NCI-H2107 (cell line): ENCODE measurements at regions not wholly inside any gene's neighbourhood (a gene's known extent, or its start where the extent isn't known, plus 50 kb on each side); places are given as distances from the start of the nearest gene placed in this dataset.
"Not testable (repeated sequence)": the region's sequence is repeated elsewhere in the genome, so short reads cannot be mapped to it uniquely, and the experiment has no call there.

Source experiments
- DNase-seq: peaks from one replicate; lab custom pipeline; 2025; lab: John Stamatoyannopoulos, UW

DNA sequence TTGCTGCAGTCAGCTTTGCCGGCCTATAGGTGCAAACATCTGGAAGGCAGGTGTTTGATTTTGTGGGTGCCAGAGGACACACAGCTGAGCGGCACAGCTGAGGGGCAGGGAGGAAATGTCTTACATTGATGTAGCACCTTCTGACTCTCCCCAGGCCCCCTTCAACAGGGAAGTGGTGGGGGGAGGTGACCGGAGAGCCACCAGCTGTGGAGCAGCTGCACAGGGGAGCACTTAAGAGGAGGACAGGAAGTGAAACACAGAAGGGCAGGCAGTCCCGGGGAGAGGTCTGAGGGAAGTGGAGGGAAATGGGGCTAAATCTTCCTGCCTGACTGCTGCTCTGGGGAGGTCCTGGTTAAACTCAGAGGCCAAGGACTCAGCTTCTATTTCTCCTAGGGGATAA, 409.1 kb downstream of the TNS1 start:
- DNase-seq, result no peak

DNA sequence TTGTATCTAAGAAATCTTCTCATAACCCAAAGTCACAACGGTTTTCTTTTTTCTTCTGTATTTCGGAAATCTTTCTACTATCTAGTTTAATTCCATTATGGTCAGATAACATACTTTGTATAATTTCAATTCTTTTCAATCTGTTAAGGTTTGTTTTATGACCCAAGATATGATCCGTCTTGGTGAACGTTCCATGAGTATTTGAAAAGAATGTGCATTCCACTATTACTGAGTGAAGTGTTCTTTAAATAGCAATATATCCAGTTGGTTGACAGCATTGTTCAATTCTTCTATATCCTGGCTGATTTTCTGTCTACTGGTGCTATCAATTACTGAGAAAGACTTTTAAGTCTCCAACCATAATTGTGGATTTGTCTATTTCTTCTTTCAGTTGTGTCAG, 414.5 kb downstream of the TNS1 start:
- DNase-seq, result no peak

DNA sequence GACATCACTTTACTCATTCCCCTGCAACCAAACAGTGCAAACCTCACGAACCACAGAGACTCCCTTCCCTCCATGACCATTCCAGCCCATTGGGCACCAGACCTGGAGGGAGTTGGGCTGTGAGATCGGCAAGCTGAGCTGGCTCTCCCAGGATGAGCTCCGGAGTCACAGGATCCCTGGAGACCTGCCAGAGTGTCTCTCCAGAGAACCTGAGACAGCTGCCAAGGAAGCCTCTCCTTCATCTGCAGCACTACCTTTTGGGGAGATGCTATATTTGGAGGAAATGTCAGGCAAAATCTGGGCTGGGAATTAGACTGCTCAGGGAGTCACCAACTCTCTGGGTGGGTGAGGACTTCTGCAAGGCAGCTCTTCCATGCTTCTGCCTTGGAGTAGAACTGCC, 417.4 kb downstream of the TNS1 start:
- DNase-seq, result no peak

DNA sequence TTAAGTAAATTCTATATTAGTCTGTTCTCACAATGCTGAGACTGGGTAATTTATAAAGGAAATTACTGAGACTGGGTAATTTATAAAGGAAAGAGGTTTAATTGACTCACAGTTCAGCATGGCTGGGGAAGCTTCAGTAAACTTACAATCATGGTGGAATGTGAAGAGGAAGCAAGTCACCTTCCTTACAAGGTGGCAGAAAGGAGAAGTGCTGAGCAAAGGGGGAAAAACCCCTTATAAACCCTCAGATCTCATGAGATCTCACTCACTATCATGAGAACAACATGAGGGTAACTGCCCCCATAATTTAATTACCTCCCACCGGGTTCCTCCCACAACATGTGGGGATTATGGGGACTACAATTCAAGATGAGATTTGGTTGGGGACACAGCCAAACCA, 422.4 kb downstream of the TNS1 start:
- DNase-seq, result not testable (repeated sequence)

DNA sequence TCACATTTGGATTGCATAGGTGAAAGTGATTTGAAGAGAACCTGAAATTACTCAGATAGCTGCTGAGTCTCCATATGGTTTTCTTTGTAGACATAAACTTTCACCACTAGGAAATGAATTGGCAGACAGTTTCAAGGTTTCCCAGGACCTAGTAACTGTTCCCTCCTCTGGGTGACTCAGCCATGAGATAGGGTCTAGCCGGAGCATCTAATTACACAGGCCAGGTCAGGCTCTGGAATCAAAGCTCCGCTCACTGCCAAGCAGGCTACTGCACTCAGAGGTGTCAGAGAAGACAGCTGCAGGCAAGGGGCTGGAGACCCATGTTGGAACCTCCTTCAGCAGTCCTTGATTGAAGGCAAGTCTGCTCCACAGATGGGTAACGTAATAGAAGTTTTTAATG, 429.2 kb downstream of the TNS1 start:
- DNase-seq, result no peak

DNA sequence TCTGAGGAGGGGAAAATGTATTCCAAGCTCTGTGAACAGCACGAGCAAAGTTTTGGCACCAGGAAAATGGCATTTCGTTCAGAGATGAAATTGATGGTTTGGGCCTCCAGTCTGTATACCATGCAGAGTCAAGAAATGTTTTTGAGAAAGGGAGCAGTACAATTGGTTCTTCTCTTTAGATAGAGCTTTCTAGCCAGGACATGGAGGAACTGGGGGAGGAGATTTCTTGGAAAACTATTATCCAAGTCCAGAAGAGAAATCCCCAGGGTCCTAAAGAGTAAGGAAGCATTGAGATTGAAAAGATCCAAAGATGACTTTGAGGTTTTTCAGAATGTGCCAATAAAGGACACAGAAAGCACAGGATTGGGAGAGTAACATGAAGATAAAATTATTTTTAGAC, 432.4 kb downstream of the TNS1 start:
- DNase-seq, result no peak

DNA sequence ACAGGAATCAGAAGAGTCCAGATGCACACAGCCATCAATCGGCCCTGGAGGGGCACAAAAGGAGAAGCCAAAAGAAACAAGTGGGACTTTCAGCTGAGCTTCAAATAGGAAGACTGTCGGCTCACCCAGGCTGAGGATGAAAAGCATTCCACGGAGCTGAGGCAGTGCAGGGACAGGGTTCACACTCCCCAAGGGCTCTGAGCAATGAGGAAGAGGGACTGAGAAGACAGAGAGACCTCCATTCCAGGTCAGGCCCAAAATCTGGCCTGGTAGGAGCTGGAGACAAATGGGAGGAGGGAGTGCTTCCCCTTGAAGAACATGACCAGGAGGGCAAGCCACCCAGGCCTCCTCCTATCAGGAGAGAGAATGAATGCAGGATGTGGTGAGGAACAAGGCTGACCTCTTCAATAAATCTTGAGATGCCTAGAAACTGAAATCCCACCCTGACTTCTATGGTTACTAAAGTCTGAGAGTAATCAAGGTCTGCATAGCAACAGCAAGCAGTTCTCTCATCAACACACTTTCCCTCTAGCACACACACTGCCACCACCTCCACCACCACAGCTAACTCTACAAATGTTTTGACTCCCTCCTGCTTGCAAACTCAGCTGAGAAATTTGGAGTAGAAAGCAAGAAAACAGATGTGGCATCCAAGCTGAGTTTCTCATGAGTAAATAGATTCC, 434.4 kb downstream of the TNS1 start:
- no peak for DNase-seq

DNA sequence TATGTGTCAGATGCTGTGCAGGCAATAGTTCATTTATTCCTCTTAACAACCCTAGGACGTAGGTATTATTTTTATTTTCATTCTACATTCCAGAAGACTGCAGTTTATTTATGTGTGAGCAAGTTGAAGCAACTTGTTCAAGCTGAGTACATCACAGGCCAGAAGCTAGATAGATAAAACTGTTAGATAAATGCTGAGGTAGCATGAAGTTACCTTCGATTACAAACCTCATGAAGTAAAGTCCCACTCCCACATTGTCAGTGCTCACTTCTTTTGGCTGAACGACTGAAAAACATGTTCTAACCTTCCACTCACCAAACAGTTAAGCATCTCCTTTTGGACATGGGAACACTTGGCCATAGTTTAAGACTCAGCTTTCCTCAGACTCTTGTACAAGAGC, 439.2 kb downstream of the TNS1 start:
- DNase-seq, result no peak

DNA sequence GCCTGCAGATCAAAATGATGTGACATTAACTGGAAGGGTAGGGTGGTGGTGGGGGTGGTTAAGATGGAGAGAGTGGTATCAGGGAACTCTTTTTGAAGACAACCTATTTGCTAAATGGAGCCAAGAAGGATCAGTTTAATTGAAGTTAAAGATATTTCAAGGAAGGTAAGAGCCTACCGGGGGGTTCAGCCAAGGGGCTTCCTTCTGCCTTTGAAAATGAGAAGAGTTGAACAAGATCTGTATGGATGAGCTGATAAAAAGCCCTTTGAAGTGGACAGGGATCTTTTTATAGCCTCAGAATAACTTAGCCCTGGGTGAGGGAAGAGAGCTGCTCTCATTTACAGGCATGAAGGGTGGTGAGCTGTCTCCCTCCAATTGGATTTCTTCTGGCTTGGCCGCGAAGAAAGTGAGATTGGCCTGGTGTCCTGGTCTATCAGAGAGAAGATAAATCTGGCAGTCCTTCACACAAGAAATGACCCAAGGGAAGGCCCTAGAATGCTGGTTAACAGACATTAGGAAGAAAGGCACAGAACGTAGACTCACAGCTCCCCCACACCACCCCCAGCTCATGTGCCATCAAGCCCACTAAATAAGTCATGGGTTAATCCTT, 439.8 kb downstream of the TNS1 start:
- no peak for DNase-seq

DNA sequence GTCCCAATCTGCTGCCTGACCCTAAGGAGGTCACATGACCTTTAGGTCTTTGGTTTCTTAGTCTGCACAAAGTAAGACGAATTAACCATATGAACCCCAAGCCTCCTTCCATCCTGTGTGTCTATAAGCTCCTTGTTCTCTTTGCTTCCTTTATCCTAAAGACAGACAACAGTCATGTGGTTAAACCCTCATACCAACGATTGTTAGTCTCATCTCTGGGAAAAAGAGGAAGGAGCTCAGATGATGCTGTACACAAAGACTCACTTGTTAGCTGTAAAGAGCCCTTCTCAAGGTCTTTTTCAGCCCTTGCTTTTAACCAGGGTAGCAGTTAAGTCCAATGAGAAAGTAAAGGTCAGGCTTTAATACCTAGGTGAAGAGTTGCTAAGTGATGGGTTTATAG, 443.7 kb downstream of the TNS1 start:
- DNase-seq, result no peak

DNA sequence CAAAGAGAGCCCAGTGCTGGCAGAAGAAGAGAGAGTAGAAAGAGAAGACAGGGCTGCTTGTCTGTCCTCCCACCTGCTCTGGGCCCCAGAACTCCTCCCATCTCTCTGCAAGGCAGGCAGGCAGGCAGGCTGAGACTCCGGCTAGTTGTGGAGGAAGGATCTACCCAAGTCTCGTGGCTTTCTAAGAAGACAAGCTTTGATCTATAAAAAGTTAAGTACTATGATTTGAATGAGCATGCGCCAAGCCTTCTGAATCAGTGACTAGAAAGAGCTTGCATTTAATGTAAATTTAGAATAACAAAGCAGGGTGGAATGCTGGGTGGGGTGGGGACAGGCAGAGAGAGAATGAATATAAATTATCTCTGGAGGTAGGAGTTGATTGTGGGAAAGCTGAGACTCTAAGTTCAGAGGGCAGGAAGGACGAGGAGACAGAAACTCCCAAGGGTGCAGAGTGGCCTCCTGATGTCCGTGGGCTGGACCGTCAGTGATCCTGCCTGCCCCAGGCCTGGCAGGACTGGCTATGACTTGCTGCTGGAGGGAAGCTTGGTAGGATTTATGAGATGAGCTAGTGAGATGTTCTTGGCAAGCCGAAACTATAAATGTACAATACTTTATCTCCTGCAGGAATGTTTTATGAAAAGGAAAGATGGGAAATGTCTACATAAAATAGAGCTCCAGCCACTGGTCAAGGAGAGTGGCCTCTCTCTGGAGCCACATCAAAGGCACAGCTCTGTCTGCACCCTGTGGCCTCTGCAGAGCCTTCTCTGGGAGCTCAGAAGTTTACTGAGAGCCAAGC, 447.5 kb downstream of the TNS1 start:
- no peak for DNase-seq

DNA sequence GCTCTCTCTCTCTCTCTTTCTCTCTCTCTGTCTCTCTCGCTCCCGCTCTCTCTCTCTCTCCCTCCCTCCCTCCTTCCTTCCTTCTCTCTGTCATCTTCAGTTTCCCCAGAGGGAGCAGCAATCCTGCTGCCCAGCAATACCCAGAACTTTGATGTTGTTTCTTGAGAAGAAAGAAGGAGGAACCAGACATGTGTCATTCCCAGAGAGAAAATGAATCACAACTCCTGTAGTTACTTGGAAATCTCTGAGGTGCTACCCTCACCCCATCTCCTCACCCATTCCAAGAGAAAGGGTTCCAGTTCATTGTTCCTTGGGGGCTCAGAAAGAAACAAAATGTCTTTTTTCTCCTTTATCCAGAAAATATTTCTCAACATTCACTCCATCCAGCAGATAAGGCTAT, 449.1 kb downstream of the TNS1 start:
- no peak for DNase-seq

DNA sequence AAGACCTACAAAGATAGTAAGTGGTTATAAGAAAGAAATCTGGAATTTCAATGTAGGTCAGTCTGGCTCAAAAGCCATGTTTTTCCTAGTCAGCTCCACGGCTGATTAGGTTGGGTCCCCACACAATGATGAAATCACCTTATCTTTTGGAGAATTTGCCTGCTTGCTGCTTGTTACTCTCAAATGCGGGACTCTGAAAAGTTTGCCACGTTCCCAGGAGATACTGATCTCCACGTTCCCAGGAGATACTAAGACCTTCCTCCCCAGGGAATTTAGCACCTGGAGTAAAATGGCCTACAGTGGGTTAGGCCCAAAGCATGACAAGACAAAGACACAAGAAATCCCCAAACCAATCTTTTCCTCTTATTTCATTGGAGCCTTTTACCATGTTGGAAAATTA, 449.6 kb downstream of the TNS1 start:
- DNase-seq, result no peak

DNA sequence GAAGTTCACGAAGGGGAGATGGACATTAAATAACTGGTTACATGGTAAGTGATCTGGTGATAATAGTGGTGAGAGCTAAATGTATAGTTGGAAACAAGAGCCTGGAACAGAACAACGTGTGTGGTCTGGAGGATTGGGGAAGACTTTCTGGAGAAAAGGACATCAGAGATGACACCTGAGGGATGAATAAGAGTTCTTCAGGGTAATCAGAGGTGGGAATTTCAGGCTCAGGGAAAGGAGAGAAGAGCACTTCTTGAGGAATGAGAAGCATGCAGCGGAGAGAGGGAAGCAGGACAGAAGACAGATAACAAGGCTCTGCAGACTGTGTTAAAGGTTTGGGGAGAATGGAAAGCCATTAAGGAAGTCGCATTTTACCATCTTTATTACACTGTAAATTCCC, 450.7 kb downstream of the TNS1 start:
- no peak for DNase-seq

DNA sequence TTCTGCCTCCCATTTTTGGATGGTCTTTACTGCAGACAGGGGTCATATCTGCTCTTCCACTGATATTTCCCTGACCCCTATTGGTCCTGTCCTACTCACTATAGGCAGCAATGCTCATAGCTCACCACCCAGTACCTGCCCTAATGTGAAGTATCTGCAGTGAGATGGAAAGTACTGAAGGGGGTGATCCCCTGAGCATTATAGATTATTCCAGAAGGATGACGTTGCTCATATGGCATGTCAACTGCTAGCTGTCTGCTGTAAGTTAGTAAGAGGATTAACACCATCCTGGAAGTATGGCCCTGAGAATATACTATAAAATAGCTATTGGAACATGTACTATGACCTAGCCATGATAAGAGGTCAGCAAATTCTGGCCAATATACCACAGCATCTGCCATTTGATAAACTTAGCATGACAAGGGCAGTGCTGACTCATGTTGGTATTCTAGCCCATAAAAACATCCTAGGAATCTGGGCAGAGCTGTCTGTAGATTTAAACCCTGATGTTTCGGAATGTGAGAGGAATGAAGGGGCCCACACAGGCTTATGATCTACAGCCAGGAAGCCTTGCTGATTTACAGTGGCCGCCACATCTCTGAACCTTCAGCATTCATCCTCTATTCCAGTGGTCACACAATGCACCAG, 451.4 kb downstream of the TNS1 start:
- DNase-seq, result no peak

DNA sequence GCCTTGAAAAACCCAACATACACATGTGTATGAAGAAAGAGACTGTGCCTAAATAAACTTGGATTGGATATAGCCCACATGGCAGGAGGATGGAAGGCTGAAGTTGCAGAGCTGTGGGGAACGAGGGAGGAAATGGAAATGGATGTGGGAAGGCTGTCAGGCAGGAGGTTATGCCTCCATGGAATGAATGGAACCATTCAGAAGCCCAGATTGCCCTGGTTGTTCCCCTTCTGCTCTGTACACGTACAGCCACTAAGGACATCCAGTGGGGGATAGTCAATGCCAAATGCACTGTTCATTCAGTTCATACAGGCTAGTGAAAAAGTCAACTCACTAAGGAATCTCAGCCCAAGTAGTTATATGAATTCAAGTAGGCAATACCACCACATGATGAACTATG, 463.7 kb downstream of the TNS1 start:
- DNase-seq, result no peak

DNA sequence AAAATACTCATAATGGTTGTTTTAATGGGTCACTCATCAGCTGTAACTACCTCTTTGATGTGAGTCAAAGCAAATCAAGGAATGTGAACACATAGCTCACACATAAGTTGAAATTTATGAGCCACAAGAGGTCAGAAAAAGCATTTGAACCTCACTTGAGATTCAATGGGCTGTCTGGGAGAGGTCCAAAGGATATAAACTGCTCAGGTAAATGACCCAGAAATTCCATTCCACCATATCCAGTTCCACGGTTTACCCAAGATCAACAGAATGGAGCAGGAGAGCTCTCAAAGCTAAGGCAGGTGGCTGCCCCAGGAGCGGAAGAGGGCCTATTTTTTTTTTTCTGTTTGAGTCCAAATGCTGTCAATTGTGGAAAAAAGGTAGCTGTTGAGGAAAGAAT, 464.1 kb downstream of the TNS1 start:
- no peak for DNase-seq

DNA sequence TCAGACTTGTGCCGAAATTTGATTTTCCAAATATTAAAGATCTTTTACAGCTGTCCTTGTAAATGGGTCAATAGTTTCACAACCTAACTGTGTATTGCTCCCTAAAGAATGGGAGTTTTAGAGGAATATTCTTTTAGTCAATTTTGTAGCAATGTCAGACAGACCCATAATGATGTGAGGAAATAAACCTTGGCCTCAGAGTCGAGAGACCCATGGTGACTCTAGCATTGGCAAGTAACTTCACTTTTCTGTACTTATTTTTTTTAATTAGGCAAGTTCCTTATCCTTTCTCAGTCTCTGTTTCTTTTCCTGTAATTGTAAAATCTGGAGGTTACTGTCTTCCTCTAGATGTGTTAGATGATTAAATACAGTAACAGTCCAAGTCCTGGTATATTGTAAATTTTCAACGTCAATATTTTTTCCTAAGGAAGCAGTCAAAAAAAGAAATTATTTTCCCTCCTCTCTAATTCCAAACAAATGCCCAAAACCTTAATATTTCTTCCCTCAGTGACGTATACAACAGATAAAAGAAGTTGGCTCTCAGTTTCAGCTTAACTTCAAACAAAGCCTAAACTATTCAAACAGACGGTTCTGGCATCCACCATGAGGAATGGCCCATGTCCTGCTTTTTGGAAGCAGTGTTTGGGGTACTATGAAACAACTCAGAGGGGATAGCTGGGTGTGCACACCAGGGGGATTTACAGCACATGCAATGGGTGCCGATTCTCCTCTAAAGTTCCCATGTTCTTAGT, 466.7 kb downstream of the TNS1 start:
- no peak for DNase-seq

DNA sequence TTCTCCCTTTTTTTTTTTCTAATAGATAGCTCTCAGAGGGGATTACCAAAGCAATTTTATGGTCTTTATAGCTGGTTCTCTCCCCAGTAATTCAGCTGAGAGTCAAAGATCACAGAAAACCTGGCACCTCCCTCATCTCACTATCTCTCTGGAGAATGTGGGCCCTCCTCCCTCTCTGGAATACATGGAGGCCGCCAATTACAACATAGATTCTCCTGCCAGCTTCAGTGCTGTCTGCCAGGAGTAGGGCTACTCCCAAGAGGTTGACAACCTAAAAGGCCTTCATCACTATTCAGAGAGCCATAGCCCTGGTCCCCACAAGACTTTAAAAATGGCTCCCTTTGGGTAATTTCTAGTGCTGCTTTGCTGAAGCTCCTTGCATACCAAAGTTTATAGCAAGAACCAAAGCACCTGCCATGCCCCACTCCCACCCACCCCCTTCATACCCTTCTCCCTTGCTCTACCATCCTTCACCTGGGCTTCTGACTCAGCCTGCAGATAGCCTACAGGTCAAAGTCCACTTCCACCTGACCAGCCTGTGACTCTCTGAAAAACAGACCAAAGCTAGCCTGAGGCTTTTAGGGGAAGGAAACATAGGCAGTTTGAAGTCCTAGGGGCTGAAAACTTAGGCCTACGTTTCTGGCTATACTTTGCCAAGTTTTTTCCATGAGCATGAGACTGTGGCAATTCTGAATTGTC, 472.3 kb downstream of the TNS1 start:
- no peak for DNase-seq

DNA sequence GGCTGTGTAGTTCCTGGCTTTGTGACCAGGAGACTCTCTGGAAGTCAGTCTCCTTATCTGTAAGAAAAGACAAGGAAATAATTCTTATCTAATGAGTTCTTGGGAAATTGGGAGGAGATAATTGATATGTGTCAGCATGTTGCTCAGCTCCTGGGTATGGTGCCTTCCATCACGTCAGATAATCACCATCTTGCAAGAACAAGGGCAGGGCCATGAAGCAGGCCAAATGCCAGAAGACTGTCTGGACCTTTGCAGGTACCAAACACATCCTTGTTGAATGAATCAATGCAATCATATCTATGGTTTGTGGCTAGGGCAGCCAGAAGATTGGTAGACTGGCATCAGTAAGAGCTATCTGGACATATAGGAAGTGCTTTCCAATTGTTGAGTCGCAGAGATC, 473.5 kb downstream of the TNS1 start:
- DNase-seq, result no peak

DNA sequence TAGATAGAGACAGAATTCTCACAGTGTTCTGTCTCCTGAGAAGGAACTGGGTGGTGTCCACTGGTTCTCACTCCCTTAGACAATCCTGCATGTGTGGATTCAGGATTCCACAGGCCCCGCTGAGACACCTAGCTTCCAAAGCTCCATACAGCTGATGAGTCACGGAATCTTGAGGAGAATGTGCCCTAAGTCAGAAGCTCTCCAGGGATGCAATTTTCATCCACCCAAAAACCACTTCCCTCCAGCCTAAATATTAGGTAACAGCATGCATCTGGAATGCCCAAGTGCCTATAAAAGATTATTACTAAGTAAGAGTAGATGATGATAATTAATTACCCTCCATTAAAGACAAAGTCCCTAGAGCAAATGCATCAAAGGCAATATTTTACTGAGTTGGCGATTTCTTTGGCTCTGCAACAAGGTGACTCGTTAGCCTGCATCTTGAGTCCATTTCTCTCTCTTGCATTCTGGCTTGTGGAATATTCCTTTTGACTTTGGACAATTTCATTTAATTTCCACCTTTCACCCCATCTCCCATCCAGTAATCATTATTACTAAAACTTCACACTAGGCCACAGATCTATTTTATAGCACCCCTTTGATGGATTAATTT, 475.1 kb downstream of the TNS1 start:
- DNase-seq, result no peak
